H1 (cell line): ENCODE measurements at regions not wholly inside any gene's neighbourhood (a gene's known extent, or its start where the extent isn't known, plus 50 kb on each side); places are given as distances from the start of the nearest gene placed in this dataset.
A peak's percentile ranks its signal among the peaks of the same experiment; 100 is the strongest.

Source experiments
- CTCF ChIA-PET: fragments of 300-600 bp; sonication (Branson Sonifier 250); formaldehyde crosslinking; loops from one replicate; lab custom pipeline; 2021; ENCODE audit not compliant: partially characterized antibody; lab: Charles Lee
- POLR2A ChIA-PET: fragments of 300-600 bp; sonication (Branson Sonifier 250); formaldehyde crosslinking; loops from one replicate; lab custom pipeline; 2021; ENCODE audit warnings: inconsistent platforms; ENCODE audit not compliant: partially characterized antibody; lab: Charles Lee
- DNase-seq, 2 experiments: peaks; one replicate each; pipeline versions ENCODE4 v3.0.0 to v3.0.0-alpha.2; 2010 to 2022; ENCODE audit warnings: low spot score in 2 of 2, low read depth in 1 of 2, mixed read lengths in 1 of 2
- FAIRE-seq: peaks from 2 replicates; lab custom pipeline; 2011; peaks lifted over from hg19 to GRCh38; lab: Jason Lieb, UNC
- H2AFZ ChIP-seq: 2 replicates; pipeline ENCODE4 v1.8.1; 2012; ENCODE audit warnings: low read length, inconsistent platforms
- H2AK5ac ChIP-seq: 2 replicates; pipeline ENCODE4 v1.6.1; 2013; ENCODE audit warnings: low read depth, low read length
- H2BK120ac ChIP-seq: replicated peaks from 2 replicates; pipeline ENCODE3; 2013; ENCODE audit warnings: low read depth, low read length, inconsistent platforms
- H2BK12ac ChIP-seq: 2 replicates; pipeline ENCODE4 v1.6.1; 2013; ENCODE audit warnings: low read depth, low read length
- H2BK15ac ChIP-seq: 2 replicates; pipeline ENCODE4 v1.6.1; 2013; ENCODE audit warnings: low read length
- H2BK20ac ChIP-seq: 2 replicates; pipeline ENCODE4 v1.6.1; 2013; ENCODE audit warnings: low read length
- H2BK5ac ChIP-seq: 2 replicates; pipeline ENCODE4 v1.6.1; 2013; ENCODE audit warnings: low read depth, low read length
- H3K14ac ChIP-seq: 2 replicates; pipeline ENCODE4 v1.6.1; 2013; ENCODE audit warnings: inconsistent platforms; ENCODE audit not compliant: insufficient read length
- H3K18ac ChIP-seq: 2 replicates; pipeline ENCODE4 v1.6.1; 2013; ENCODE audit warnings: low read length; ENCODE audit errors: extremely low read depth
- H3K23ac ChIP-seq: 2 replicates; pipeline ENCODE4 v1.6.1; 2013; ENCODE audit warnings: inconsistent platforms; ENCODE audit not compliant: insufficient read length
- H3K23me2 ChIP-seq: 2 replicates; pipeline ENCODE4 v1.6.1; 2013; ENCODE audit warnings: low read depth, low read length
- H3K27ac ChIP-seq: 2 replicates; pipeline ENCODE4 v1.6.1; 2011; ENCODE audit warnings: low read depth, low read length, inconsistent platforms
- H3K27me3 ChIP-seq, 4 experiments: replicated peaks in 1 of 4; 1 replicate in 1 of 4; 2 replicates in 3 of 4; pipeline versions ENCODE4 v1.6.1 to v1.8.1; 2011 to 2013; ENCODE audit warnings: low read length in 3 of 4, mild to moderate bottlenecking in 3 of 4, inconsistent platforms in 2 of 4, mixed read lengths in 2 of 4, moderate library complexity in 1 of 4; ENCODE audit not compliant: control insufficient read depth in 3 of 4, insufficient read depth in 3 of 4; ENCODE audit errors: extremely low read depth in 1 of 4
- H3K36me3 ChIP-seq, 4 experiments: 2 replicates each; pipeline versions ENCODE4 v1.6.1 to v1.8.1; 2011 to 2013; ENCODE audit warnings: mild to moderate bottlenecking in 4 of 4, low read length in 3 of 4, moderate library complexity in 2 of 4, control low read depth in 1 of 4, inconsistent platforms in 1 of 4; ENCODE audit not compliant: insufficient read depth in 4 of 4, control insufficient read depth in 2 of 4
- H3K4ac ChIP-seq: replicated peaks from 2 replicates; pipeline ENCODE3; 2013; ENCODE audit warnings: low read length, low read depth, mixed read lengths, inconsistent platforms; ENCODE audit not compliant: insufficient read length
- H3K4me1 ChIP-seq, 4 experiments: replicated peaks in 1 of 4; 1 replicate in 1 of 4; 2 replicates in 3 of 4; pipeline versions ENCODE4 v1.6.1 to v1.8.1; 2011 to 2013; ENCODE audit warnings: low read length in 3 of 4, inconsistent platforms in 2 of 4, mixed read lengths in 1 of 4; ENCODE audit not compliant: insufficient read depth in 4 of 4, control insufficient read depth in 3 of 4
- H3K4me2 ChIP-seq, 2 experiments: 2 replicates each; pipeline versions ENCODE4 v1.6.1 to v1.8.1; 2011 to 2013; ENCODE audit warnings: low read depth in 2 of 2, low read length in 2 of 2, control low read depth in 1 of 2, inconsistent platforms in 1 of 2, mild to moderate bottlenecking in 1 of 2; ENCODE audit not compliant: insufficient read depth in 1 of 2
- H3K4me3 ChIP-seq, 4 experiments: fragments of 200-600, 300-600 bp in 1 of 4; sonication (generic), shearing (Covaris generic), sonication (Bioruptor Twin) in 1 of 4; 2 replicates each; pipeline versions ENCODE4 v1.5.1 to v1.8.1; 2011 to 2016; ENCODE audit warnings: low read length in 4 of 4, low read depth in 3 of 4, control low read depth in 2 of 4, inconsistent platforms in 2 of 4, mild to moderate bottlenecking in 2 of 4, mixed read lengths in 1 of 4, moderate library complexity in 1 of 4; ENCODE audit not compliant: insufficient read depth in 2 of 4; ENCODE audit errors: extremely low read depth in 1 of 4
- H3K56ac ChIP-seq: replicated peaks from 2 replicates; pipeline ENCODE3; 2013; ENCODE audit warnings: low read depth, mild to moderate bottlenecking, mixed read lengths, low read length, inconsistent platforms; ENCODE audit not compliant: insufficient read length
- H3K79me1 ChIP-seq: 2 replicates; pipeline ENCODE4 v1.6.1; 2013; ENCODE audit warnings: low read depth, low read length, control low read depth
- H3K79me2 ChIP-seq, 2 experiments: 2 replicates each; pipeline versions ENCODE4 v1.6.1 to v1.8.1; 2012 to 2013; ENCODE audit warnings: low read length in 2 of 2, mild to moderate bottlenecking in 2 of 2, inconsistent platforms in 1 of 2; ENCODE audit not compliant: insufficient read depth in 2 of 2, control insufficient read depth in 1 of 2
- H3K9ac ChIP-seq, 4 experiments: replicated peaks in 1 of 4; 1 replicate in 1 of 4; 2 replicates in 3 of 4; pipeline versions ENCODE4 v1.6.1 to v1.8.1; 2011 to 2013; ENCODE audit warnings: low read depth in 3 of 4, low read length in 3 of 4, control low read depth in 2 of 4, mild to moderate bottlenecking in 2 of 4, moderate library complexity in 2 of 4, inconsistent platforms in 1 of 4; ENCODE audit errors: extremely low read depth in 1 of 4
- H3K9me3 ChIP-seq, 2 experiments: 2 replicates each; pipeline versions ENCODE4 v1.6.1 to v1.8.1; 2012 to 2013; ENCODE audit warnings: mild to moderate bottlenecking in 2 of 2, moderate library complexity in 2 of 2, control low read depth in 1 of 2, inconsistent platforms in 1 of 2, low read depth in 1 of 2, low read length in 1 of 2, mixed read lengths in 1 of 2; ENCODE audit not compliant: insufficient read depth in 2 of 2
- H4K20me1 ChIP-seq, 2 experiments: replicated peaks in 1 of 2; 2 replicates each; pipeline versions ENCODE3 to v1.8.1; 2011 to 2013; ENCODE audit warnings: inconsistent platforms in 2 of 2, low read length in 2 of 2, mild to moderate bottlenecking in 1 of 2; ENCODE audit not compliant: insufficient read depth in 2 of 2, control insufficient read depth in 1 of 2
- H4K5ac ChIP-seq: 2 replicates; pipeline ENCODE4 v1.6.1; 2013; ENCODE audit warnings: low read length, low read depth, mixed read lengths, inconsistent platforms; ENCODE audit not compliant: insufficient read length
- H4K8ac ChIP-seq: 2 replicates; pipeline ENCODE4 v1.8.0; 2013; ENCODE audit warnings: mild to moderate bottlenecking, moderate library complexity, low read length, inconsistent platforms; ENCODE audit not compliant: insufficient read depth; ENCODE audit errors: extremely low read depth
- H4K91ac ChIP-seq: replicated peaks from 2 replicates; pipeline ENCODE3; 2013; ENCODE audit warnings: low read length, mixed read lengths, inconsistent platforms; ENCODE audit not compliant: insufficient read length
- ASH2L ChIP-seq: fragments of 200-600, 300-600 bp; sonication (generic); IDR thresholded peaks from one replicate; pipeline ENCODE4 v1.7.1; 2017; ENCODE audit warnings: low read length
- CREB1 ChIP-seq: IDR thresholded peaks from 2 replicates; pipeline ENCODE4 v1.6.1; 2012; ENCODE audit warnings: inconsistent platforms
- SUZ12 ChIP-seq: fragments of 200-600 bp; sonication (generic); IDR thresholded peaks from 2 replicates; pipeline ENCODE4 v1.6.1; 2012; ENCODE audit warnings: mild to moderate bottlenecking, inconsistent platforms, low read length, moderate library complexity, mixed read lengths
- WGBS, 2 experiments: shearing (Covaris generic) in 1 of 2; methylation state at CpG; one replicate each; pipeline versions ENCODE4 v1.1.6 to v1.1.7; 2013 to 2015; ENCODE audit warnings: low lambda C conversion rate in 2 of 2, mixed read lengths in 2 of 2, inconsistent platforms in 1 of 2, low coverage in 1 of 2, missing lambda C conversion rate in 1 of 2; ENCODE audit not compliant: insufficient replicate concordance in 2 of 2, insufficient coverage in 1 of 2, insufficient read length in 1 of 2; ENCODE audit errors: extremely low coverage in 1 of 2, missing lambda C conversion rate in 1 of 2; 5-methylcytosine and 5-hydroxymethylcytosine counted together

DNA sequence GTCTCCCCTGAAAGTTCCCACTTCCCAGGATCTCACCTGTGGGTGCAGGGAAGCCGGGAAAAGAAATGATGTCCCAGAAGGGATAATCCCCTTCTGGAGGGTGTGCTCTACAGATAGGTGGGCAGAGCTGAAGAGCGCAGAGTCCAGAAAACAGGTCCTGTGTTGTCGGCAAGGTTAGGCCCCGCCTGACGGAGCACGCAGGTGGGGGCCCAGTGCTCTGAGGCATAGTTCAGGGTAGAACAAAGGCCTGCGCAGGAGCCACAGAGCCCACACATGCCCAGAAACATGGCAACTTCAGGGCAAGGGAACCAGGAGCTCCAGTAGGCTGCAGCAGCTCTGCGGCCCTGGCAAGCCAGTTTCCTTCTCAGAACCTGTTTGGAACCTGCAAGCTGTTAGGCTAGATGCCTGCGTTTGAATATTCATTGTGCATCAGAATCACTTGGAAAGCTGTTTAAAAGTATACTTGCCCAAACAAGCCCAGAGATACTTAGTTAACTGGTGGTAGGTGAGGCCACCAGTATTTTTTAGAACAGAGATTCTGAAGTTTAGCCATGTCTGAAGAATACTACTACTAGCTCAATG, 386.6 kb downstream of the BUD13 start:
- H2AFZ ChIP-seq = no peak overlapping the region

More for the DNA sequence above, 386.6 kb downstream of the BUD13 start:
- no peak overlapping the region for H2BK20ac ChIP-seq
- peak overlapping the region; percentile 16 for H3K4ac ChIP-seq
- H3K23me2 ChIP-seq = no peaks in the 10 kb centered on the region
- H3K27me3 ChIP-seq = no peaks in the 10 kb centered on the region
- H3K4me1 ChIP-seq = peaks cover 0 to 11% (median 5%) of the 10 kb centered on the region in 4 experiments; a peak in 4 of 7 replicates
- peak overlapping the region; percentile 66; the same call in 1 of the 2 replicates for H3K18ac ChIP-seq
- H3K79me2 ChIP-seq = no peaks in the 10 kb centered on the region
- WGBS, 2 experiments = 93% methylated on average over 9 of the region's 9 CpGs; no CpG with 5 or more reads in 1 of the 2 experiments
- POLR2A ChIA-PET = no interaction called here
- no peak overlapping the region for H3K9ac ChIP-seq
- H4K20me1 ChIP-seq = no peaks in the 10 kb centered on the region
- no peak overlapping the region for H3K23ac ChIP-seq
- no peak overlapping the region for H3K14ac ChIP-seq
- no peak overlapping the region for H3K4me3 ChIP-seq
- no peaks in the 10 kb centered on the region for H3K36me3 ChIP-seq
- peak overlapping the region; percentile 61 for H4K91ac ChIP-seq
- no peak overlapping the region for H2BK12ac ChIP-seq
- no peak overlapping the region for H2BK120ac ChIP-seq
- FAIRE-seq = no peak
- H3K4me2 ChIP-seq = no peak overlapping the region
- no peak overlapping the region for H4K5ac ChIP-seq
- no peak overlapping the region for H2BK15ac ChIP-seq
- H2BK5ac ChIP-seq = peak overlapping the region; percentile 49; the same call in 1 of the 2 replicates
- H3K56ac ChIP-seq = no peak overlapping the region
- H3K79me1 ChIP-seq = no peaks in the 10 kb centered on the region
- DNase-seq = no peak
- TF ChIP-seq SUZ12 (no peak), ASH2L (no peak), CREB1 (no peak)
- TF ChIP-seq, all 59 proteins: peak for 0
- Histone ChIP-seq H2AK5ac (peak overlapping the region; percentile 70; the same call in 1 of the 2 replicates), H3K27ac (no peak overlapping the region), H4K8ac (no peak overlapping the region), H3K9me3 (no peaks in the 10 kb centered on the region)
- CTCF ChIA-PET = interaction anchor here (0.9 to 1.7 kb wide), 5 partner anchors 13 to 255 kb away, joined by 3 to 7 read pairs (median 4); no protein-coding TSS in a partner anchor
